OCI-LY1 (cell line): ENCODE measurements at regions not wholly inside any gene's neighbourhood (a gene's known extent, or its start where the extent isn't known, plus 50 kb on each side); places are given as distances from the start of the nearest gene placed in this dataset.

ENCODE experiments used
- CTCF ChIP-seq: fragments of 200-600 bp; sonication (generic), shearing (Covaris generic); IDR thresholded peaks from 2 replicates; pipeline ENCODE4 v1.5.1; 2017; ENCODE audit warnings: mild to moderate bottlenecking, antibody characterized with exemption, low read length, moderate library complexity, mixed read lengths
- EZH2 ChIP-seq: fragments of 200-600 bp; sonication (generic), shearing (Covaris generic); IDR thresholded peaks from 2 replicates; pipeline ENCODE4 v1.8.0; 2017; ENCODE audit warnings: borderline replicate concordance, mixed run types, mild to moderate bottlenecking, antibody characterized with exemption, low read length, moderate library complexity, mixed read lengths

- TF ChIP-seq EZH2 (no peak), CTCF (no peak)
Measured at GRCh38 chr2:9693646-9694045, 62.8 kb upstream of the YWHAQ start.
